Loucy (cell line): ENCODE measurements at regions not wholly inside any gene's neighbourhood (a gene's known extent, or its start where the extent isn't known, plus 50 kb on each side); places are given as distances from the start of the nearest gene placed in this dataset.
A peak's percentile ranks its signal among the peaks of the same experiment; 100 is the strongest.

Experiments used
- H2AFZ ChIP-seq: fragments of 200-600 bp; sonication (generic); 2 replicates; pipeline ENCODE4 v1.6.0; 2016; ENCODE audit warnings: antibody characterized with exemption, mild to moderate bottlenecking, low read length, moderate library complexity
- H3F3A ChIP-seq: fragments of 200-600 bp; 2 replicates; pipeline ENCODE4 v1.6.0; 2016; ENCODE audit warnings: antibody characterized with exemption, low read depth, mild to moderate bottlenecking
- H3K27me3 ChIP-seq: fragments of 200-600 bp; sonication (generic); 2 replicates; pipeline ENCODE4 v1.6.1; 2014; ENCODE audit warnings: low read length, mild to moderate bottlenecking; ENCODE audit not compliant: insufficient read depth, poor library complexity, severe bottlenecking
- H3K36me3 ChIP-seq: fragments of 200-600 bp; sonication (generic); 2 replicates; pipeline ENCODE4 v1.6.1; 2016; ENCODE audit warnings: low read length; ENCODE audit not compliant: insufficient read depth
- H3K4me1 ChIP-seq: fragments of 200-600 bp; sonication (generic); 2 replicates; pipeline ENCODE4 v1.5.1; 2014; ENCODE audit warnings: low read length, mild to moderate bottlenecking; ENCODE audit not compliant: insufficient read depth, poor library complexity, severe bottlenecking
- H3K4me2 ChIP-seq: fragments of 200-600 bp; sonication (generic); 2 replicates; pipeline ENCODE4 v1.6.0; 2014; ENCODE audit warnings: antibody characterized with exemption, low read length, low read depth, mild to moderate bottlenecking; ENCODE audit not compliant: poor library complexity, severe bottlenecking
- H3K4me3 ChIP-seq: fragments of 200-600 bp; sonication (generic); 2 replicates; pipeline ENCODE4 v1.5.1; 2014; ENCODE audit warnings: low read length, mild to moderate bottlenecking, mixed read lengths; ENCODE audit not compliant: poor library complexity, severe bottlenecking
- H3K79me2 ChIP-seq: fragments of 200-600 bp; sonication (generic); 2 replicates; pipeline ENCODE4 v1.6.1; 2014; ENCODE audit warnings: low read length; ENCODE audit not compliant: insufficient read depth
- H3K9ac ChIP-seq: fragments of 200-600 bp; sonication (generic); 2 replicates; pipeline ENCODE4 v1.6.0; 2014; ENCODE audit warnings: mild to moderate bottlenecking, low read depth, low read length, moderate library complexity; ENCODE audit not compliant: poor library complexity, severe bottlenecking
- H3K9me2 ChIP-seq: fragments of 200-600 bp; sonication (generic); replicated peaks from 2 replicates; pipeline ENCODE4 v1.6.1; 2016; ENCODE audit warnings: low read depth, low read length, mixed read lengths
- H3K9me3 ChIP-seq: fragments of 200-600 bp; sonication (generic); 2 replicates; pipeline ENCODE4 v1.6.1; 2014; ENCODE audit warnings: mild to moderate bottlenecking, antibody characterized with exemption, low read length, low read depth; ENCODE audit not compliant: insufficient read depth
- H4K20me1 ChIP-seq: fragments of 200-600 bp; sonication (generic); 2 replicates; pipeline ENCODE4 v1.6.0; 2014; ENCODE audit warnings: antibody characterized with exemption, low read length, mild to moderate bottlenecking; ENCODE audit not compliant: insufficient read depth, poor library complexity, severe bottlenecking
- EZH2phosphoT487 ChIP-seq: fragments of 200-600 bp; IDR thresholded peaks from 2 replicates; pipeline ENCODE4 v1.6.1; 2018; ENCODE audit warnings: antibody characterized with exemption, mild to moderate bottlenecking, moderate library complexity, borderline replicate concordance
- TF ChIP-seq, protein P1 (sequence below): fragments of 200-600 bp; sonication (generic); conservative IDR thresholded peaks from 2 replicates; pipeline ENCODE4 v1.5.1; 2014; ENCODE audit warnings: mild to moderate bottlenecking, antibody characterized with exemption, low read length

DNA sequence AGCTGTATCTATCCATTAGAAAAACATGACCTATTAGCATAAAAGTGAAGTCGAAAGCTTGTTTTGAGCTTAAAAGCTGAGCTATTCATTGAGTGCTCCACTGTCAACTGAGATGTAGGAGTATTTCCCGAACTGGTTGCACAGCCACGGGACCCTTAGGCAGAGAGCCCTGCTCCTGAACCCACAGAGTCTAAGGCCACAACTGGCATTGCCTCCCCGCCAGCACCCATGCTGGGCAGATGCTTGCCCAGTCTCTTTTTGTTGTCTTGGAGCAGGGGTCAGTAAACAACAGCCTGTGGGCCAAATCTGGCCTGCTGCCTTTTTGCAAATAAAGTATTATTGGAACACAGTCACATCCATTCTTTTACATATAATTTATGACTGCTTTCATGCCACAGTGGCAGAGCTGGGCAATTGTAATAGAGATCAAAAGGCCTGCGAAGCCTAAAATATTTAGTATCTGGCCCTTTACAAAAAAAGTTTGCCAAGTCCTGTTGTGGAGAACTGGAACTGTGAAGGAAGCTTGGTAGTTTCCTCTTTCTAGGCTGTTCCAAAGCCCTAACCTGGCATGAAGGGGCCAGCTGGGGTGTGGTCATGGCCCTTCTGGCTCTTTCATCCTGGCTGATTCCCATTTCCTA, 58.4 kb upstream of the WAPL start:
- Histone ChIP-seq H2AFZ (no peak overlapping the region), H3K9me2 (no peaks in the 10 kb centered on the region), H3F3A (no peaks in the 10 kb centered on the region), H3K4me3 (no peak overlapping the region), H3K9ac (no peak overlapping the region), H3K4me1 (no peaks in the 10 kb centered on the region), H3K79me2 (no peaks in the 10 kb centered on the region), H3K4me2 (no peak overlapping the region), H3K27me3 (no peaks in the 10 kb centered on the region), H3K36me3 (no peaks in the 10 kb centered on the region), H4K20me1 (no peaks in the 10 kb centered on the region), H3K9me3 (no peaks in the 10 kb centered on the region)
- TF ChIP-seq EZH2phosphoT487 = no peak
- TF ChIP-seq, protein P1, sequence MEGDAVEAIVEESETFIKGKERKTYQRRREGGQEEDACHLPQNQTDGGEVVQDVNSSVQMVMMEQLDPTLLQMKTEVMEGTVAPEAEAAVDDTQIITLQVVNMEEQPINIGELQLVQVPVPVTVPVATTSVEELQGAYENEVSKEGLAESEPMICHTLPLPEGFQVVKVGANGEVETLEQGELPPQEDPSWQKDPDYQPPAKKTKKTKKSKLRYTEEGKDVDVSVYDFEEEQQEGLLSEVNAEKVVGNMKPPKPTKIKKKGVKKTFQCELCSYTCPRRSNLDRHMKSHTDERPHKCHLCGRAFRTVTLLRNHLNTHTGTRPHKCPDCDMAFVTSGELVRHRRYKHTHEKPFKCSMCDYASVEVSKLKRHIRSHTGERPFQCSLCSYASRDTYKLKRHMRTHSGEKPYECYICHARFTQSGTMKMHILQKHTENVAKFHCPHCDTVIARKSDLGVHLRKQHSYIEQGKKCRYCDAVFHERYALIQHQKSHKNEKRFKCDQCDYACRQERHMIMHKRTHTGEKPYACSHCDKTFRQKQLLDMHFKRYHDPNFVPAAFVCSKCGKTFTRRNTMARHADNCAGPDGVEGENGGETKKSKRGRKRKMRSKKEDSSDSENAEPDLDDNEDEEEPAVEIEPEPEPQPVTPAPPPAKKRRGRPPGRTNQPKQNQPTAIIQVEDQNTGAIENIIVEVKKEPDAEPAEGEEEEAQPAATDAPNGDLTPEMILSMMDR = no peak

DNA sequence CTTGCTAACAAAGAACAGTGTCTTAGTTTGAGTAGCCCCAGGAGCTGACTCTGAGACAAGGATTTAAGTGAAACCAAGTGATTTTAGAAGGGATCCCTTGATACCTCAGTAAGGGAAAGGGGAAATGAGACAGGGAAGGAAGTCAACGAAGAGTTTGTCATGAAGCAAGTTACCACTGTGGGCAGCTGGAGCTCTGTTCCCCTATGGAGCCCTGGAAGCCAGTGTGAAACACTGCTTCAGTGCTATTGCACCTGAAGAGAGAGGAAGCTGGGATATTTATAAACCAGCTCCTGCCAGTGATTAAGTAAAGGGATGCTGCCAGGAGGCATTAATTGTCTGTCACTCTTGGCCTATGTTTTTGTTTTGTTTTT, 58.9 kb upstream of the WAPL start:
- H3K4me3 ChIP-seq = no peak overlapping the region
- no peaks in the 10 kb centered on the region for H3K36me3 ChIP-seq
- H4K20me1 ChIP-seq = no peaks in the 10 kb centered on the region
- H3K27me3 ChIP-seq = no peaks in the 10 kb centered on the region
- TF ChIP-seq EZH2phosphoT487 = no peak
- TF ChIP-seq, protein P1 = no peak
- H3K79me2 ChIP-seq = no peaks in the 10 kb centered on the region
- H3K4me2 ChIP-seq = no peak overlapping the region
- H3K4me1 ChIP-seq = no peaks in the 10 kb centered on the region
- H3K9ac ChIP-seq = no peak overlapping the region
- H3K9me2 ChIP-seq = no peaks in the 10 kb centered on the region
- no peaks in the 10 kb centered on the region for H3K9me3 ChIP-seq
- no peaks in the 10 kb centered on the region for H3F3A ChIP-seq
- H2AFZ ChIP-seq = no peak overlapping the region

DNA sequence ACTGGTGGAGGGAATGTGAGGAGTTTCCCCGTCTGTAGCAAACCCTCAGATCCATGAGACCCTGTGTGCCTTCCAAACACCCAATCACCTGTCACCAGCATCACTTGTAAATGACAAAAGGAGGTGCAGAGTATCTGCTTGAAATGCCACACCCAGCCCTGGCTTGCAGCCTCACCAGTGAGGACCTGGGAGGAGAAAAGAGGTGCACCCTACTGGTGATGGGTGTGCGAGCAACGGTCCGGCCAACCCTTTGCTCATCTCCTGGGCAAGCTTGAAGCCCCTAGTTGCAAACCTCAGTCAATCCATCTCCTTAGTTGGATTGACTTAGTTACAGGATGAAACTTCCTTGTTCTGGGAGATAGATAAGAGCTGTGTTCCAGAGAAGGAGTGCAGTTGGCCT, 62.4 kb upstream of the WAPL start:
- Histone ChIP-seq H4K20me1 (no peaks in the 10 kb centered on the region), H3K4me3 (no peak overlapping the region), H3K4me1 (no peaks in the 10 kb centered on the region), H3F3A (no peaks in the 10 kb centered on the region), H3K36me3 (no peaks in the 10 kb centered on the region), H3K9ac (no peak overlapping the region), H3K4me2 (no peak overlapping the region), H3K79me2 (no peaks in the 10 kb centered on the region), H2AFZ (no peak overlapping the region), H3K9me3 (no peaks in the 10 kb centered on the region), H3K9me2 (no peaks in the 10 kb centered on the region), H3K27me3 (no peaks in the 10 kb centered on the region)
- TF ChIP-seq EZH2phosphoT487 = no peak
- TF ChIP-seq, protein P1 = peak; percentile 49; the same call in 1 of the 2 replicates
